GM12878 (cell line): ENCODE measurements at regions not wholly inside any gene's neighbourhood (a gene's known extent, or its start where the extent isn't known, plus 50 kb on each side); places are given as distances from the start of the nearest gene placed in this dataset.

Experiments
- ATAC-seq: fragments of 200-7000 bp; cut with Tn5 transposase; 3 replicates; pipeline ENCODE4 v1.9.1; 2020; ENCODE audit warnings: mild to moderate bottlenecking, moderate library complexity
- BruUV-seq: library from RNA; stranded (reverse); fragments of 400-500 nt; replicated peaks from 2 replicates; lab custom pipeline; 2021; lab: Mats Ljungman, UMichigan
- CTCF ChIA-PET: fragments of 300-600 bp; sonication (Branson Sonifier 250); formaldehyde crosslinking; extraction: SDS; loops from one replicate; lab custom pipeline; 2021; ENCODE audit warnings: inconsistent platforms; lab: Yijun Ruan, JAX
- POLR2A ChIA-PET: fragments of 350-600 bp; formaldehyde crosslinking; extraction: SDS; loops from one replicate; lab custom pipeline; 2021; ENCODE audit warnings: inconsistent platforms; lab: Charles Lee
- RAD21 ChIA-PET: fragments of 300-600 bp; sonication (Branson Sonifier 250); formaldehyde crosslinking; loops from one replicate; lab custom pipeline; 2023; ENCODE audit warnings: antibody characterized with exemption; ENCODE audit not compliant: unreplicated experiment; lab: Charles Lee
- SMC1A ChIA-PET: fragments of 300-600 bp; sonication (Branson Sonifier 250); formaldehyde crosslinking; loops from one replicate; lab custom pipeline; 2023; ENCODE audit not compliant: unreplicated experiment, uncharacterized antibody; lab: Charles Lee
- DNase-seq: peaks from one replicate; pipeline ENCODE4 v3.0.0-alpha.2; 2011; ENCODE audit warnings: low read depth, low spot score
- FAIRE-seq: peaks from 3 replicates; lab custom pipeline; 2011; peaks lifted over from hg19 to GRCh38; lab: Jason Lieb, UNC
- H2AFZ ChIP-seq: 2 replicates; pipeline ENCODE4 v1.6.0; 2011; ENCODE audit warnings: low read depth, low read length, control low read depth; ENCODE audit not compliant: control insufficient read depth
- H3K27ac ChIP-seq: 2 replicates; pipeline ENCODE4 v1.5.1; 2011; ENCODE audit warnings: control low read depth; ENCODE audit not compliant: control insufficient read depth, insufficient read depth
- H3K27me3 ChIP-seq, 2 experiments: replicated peaks in 1 of 2; 2 replicates each; pipeline versions ENCODE4 v1.6.0 to v1.6.1; 2011; ENCODE audit warnings: low read length in 1 of 2; ENCODE audit not compliant: control insufficient read depth in 2 of 2, insufficient read depth in 2 of 2
- H3K36me3 ChIP-seq, 2 experiments: 2 replicates each; pipeline ENCODE4 v1.5.1; 2011; ENCODE audit warnings: low read length in 1 of 2; ENCODE audit not compliant: control insufficient read depth in 2 of 2, insufficient read depth in 2 of 2
- H3K4me1 ChIP-seq: 2 replicates; pipeline ENCODE4 v1.6.1; 2011; ENCODE audit warnings: mild to moderate bottlenecking, low read length, moderate library complexity, mixed read lengths; ENCODE audit not compliant: control insufficient read depth, insufficient read depth
- H3K4me2 ChIP-seq: 2 replicates; pipeline ENCODE4 v1.6.0; 2011; ENCODE audit warnings: control low read depth; ENCODE audit not compliant: control insufficient read depth, insufficient read depth
- H3K4me3 ChIP-seq: fragments of 200-600 bp; sonication (generic); 2 replicates; pipeline ENCODE4 v1.5.1; 2016
- H3K79me2 ChIP-seq: 2 replicates; pipeline ENCODE4 v1.6.0; 2011; ENCODE audit warnings: low read length; ENCODE audit not compliant: control insufficient read depth, insufficient read depth
- H3K9ac ChIP-seq: 2 replicates; pipeline ENCODE4 v1.8.0; 2011; ENCODE audit warnings: low read length, control low read depth, mixed read lengths; ENCODE audit not compliant: control insufficient read depth, insufficient read depth
- H3K9me3 ChIP-seq: replicated peaks from 3 replicates; pipeline ENCODE4 v1.5.1; 2011; ENCODE audit warnings: mild to moderate bottlenecking, low read length; ENCODE audit not compliant: control insufficient read depth, insufficient read depth
- H4K20me1 ChIP-seq: 2 replicates; pipeline ENCODE4 v1.6.0; 2011; ENCODE audit not compliant: control insufficient read depth, insufficient read depth
- BRCA1 ChIP-seq: IDR thresholded peaks from 2 replicates; pipeline ENCODE4 v1.6.1; 2011; ENCODE audit warnings: low read depth, low read length, improper control_type of control experiment
- CBX3 ChIP-seq: fragments of 200-600 bp; sonication (generic); IDR thresholded peaks from 2 replicates; pipeline ENCODE4 v1.6.1; 2016; ENCODE audit warnings: low read depth, borderline replicate concordance
- CHD1 ChIP-seq: IDR thresholded peaks from 2 replicates; pipeline ENCODE4 v1.6.1; 2012; ENCODE audit warnings: low read depth, low read length, improper control_type of control experiment
- CHD2 ChIP-seq: IDR thresholded peaks from 2 replicates; pipeline ENCODE4 v1.6.1; 2011; ENCODE audit warnings: low read depth, low read length, improper control_type of control experiment, borderline replicate concordance
- HDAC6 ChIP-seq: fragments of 200-600 bp; sonication (generic); IDR thresholded peaks from one replicate; pipeline ENCODE4 v1.8.0; 2017; ENCODE audit warnings: antibody characterized with exemption; ENCODE audit not compliant: unreplicated experiment
- HDGF ChIP-seq: fragments of 450-650 bp; IDR thresholded peaks from 2 replicates; pipeline ENCODE4 v1.6.1; 2016; ENCODE audit warnings: antibody characterized with exemption
- IKZF1 ChIP-seq: fragments of 450-650 bp; conservative IDR thresholded peaks from 2 replicates; pipeline ENCODE4 v1.6.1; 2017; ENCODE audit warnings: antibody characterized with exemption, mild to moderate bottlenecking
- POU2F2 ChIP-seq: IDR thresholded peaks from 3 replicates; pipeline ENCODE4 v1.6.1; 2011; ENCODE audit warnings: low read depth, mild to moderate bottlenecking, low read length, borderline replicate concordance
- RBBP5 ChIP-seq: fragments of 200-600 bp; sonication (generic); conservative IDR thresholded peaks from 2 replicates; pipeline ENCODE4 v1.6.1; 2016
- RELA ChIP-seq: fragments of 450-650 bp; IDR thresholded peaks from 2 replicates; pipeline ENCODE4 v1.8.0; 2014; ENCODE audit warnings: borderline replicate concordance; ENCODE audit not compliant: partially characterized antibody
- ZBTB4 ChIP-seq: fragments of 450-650 bp; formaldehyde crosslinking; IDR thresholded peaks from 2 replicates; pipeline ENCODE4 v1.4.0; 2022; ENCODE audit warnings: mild to moderate bottlenecking, moderate library complexity
- ZNF622 ChIP-seq: fragments of 450-650 bp; IDR thresholded peaks from 2 replicates; pipeline ENCODE4 v1.6.1; 2017; ENCODE audit warnings: mild to moderate bottlenecking, inconsistent platforms
- WGBS: methylation state at CpG from one replicate; pipeline ENCODE4 v1.1.6; 2016; ENCODE audit warnings: low lambda C conversion rate; ENCODE audit not compliant: insufficient replicate concordance, insufficient coverage; ENCODE audit errors: missing lambda C conversion rate; 5-methylcytosine and 5-hydroxymethylcytosine counted together
- in situ Hi-C: fragments of 300-500 bp; cut with MboI; formaldehyde crosslinking; loops from 9 replicates; pipeline ENCODE4 v1.14.3; 2018; ENCODE audit warnings: mixed read lengths
- intact Hi-C: fragments of 100-400 bp; cut with micrococcal nuclease; formaldehyde crosslinking; loops from one replicate; pipeline ENCODE4 v1.14.2; 2022; ENCODE audit not compliant: unreplicated experiment
- TF ChIP-seq, protein P1 (sequence below): IDR thresholded peaks from 2 replicates; pipeline ENCODE4 v1.6.1; 2012; ENCODE audit warnings: low read depth, low read length, improper control_type of control experiment
- TF ChIP-seq, protein P2 (sequence below): fragments of 450-650 bp; IDR thresholded peaks from 2 replicates; pipeline ENCODE4 v1.6.1; 2017; ENCODE audit warnings: low read depth, mild to moderate bottlenecking, moderate library complexity
- TF ChIP-seq, protein P3 (sequence below): IDR thresholded peaks from 2 replicates; pipeline ENCODE4 v1.6.1; 2012; ENCODE audit warnings: low read depth, low read length, improper control_type of control experiment
- TF ChIP-seq, protein P4 (sequence below): fragments of 450-650 bp; IDR thresholded peaks from 2 replicates; pipeline ENCODE4 v1.6.1; 2014; ENCODE audit warnings: mild to moderate bottlenecking

- TF ChIP-seq ZBTB4 (CRISPR knock-in tag) = no peak
- TF ChIP-seq, protein P1, sequence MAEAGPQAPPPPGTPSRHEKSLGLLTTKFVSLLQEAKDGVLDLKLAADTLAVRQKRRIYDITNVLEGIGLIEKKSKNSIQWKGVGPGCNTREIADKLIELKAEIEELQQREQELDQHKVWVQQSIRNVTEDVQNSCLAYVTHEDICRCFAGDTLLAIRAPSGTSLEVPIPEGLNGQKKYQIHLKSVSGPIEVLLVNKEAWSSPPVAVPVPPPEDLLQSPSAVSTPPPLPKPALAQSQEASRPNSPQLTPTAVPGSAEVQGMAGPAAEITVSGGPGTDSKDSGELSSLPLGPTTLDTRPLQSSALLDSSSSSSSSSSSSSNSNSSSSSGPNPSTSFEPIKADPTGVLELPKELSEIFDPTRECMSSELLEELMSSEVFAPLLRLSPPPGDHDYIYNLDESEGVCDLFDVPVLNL = no peak
- TF ChIP-seq RBBP5 = no peak
- TF ChIP-seq IKZF1 = no peak
- TF ChIP-seq CBX3 = no peak
- TF ChIP-seq ZNF622 = no peak
- TF ChIP-seq RELA = no peak
Observed at GRCh38 chr6:12523726-12524125, 192.8 kb upstream of the PHACTR1 start (continued).

GRCh38 chr6:12525276-12525675, 191.3 kb upstream of the PHACTR1 start:
- DNase-seq (no peak), ATAC-seq (no peak), FAIRE-seq (no peak)
- WGBS = 12% methylated on average over 3 of the region's 3 CpGs
- no peaks in the 10 kb centered on the region for H3K27me3 ChIP-seq
- in situ Hi-C loops = no loop called here
- H3K4me3 ChIP-seq = no peak overlapping the region
- no peak overlapping the region for H2AFZ ChIP-seq
- ChIA-PET RAD21 (no interaction called here), SMC1A (no interaction called here), CTCF (no interaction called here), POLR2A (no interaction called here)
- H3K9me3 ChIP-seq = peaks cover 4% of the 10 kb centered on the region; the same call in 1 of the 3 replicates
- H3K9ac ChIP-seq = no peak overlapping the region
- H3K27ac ChIP-seq = no peak overlapping the region
- H3K79me2 ChIP-seq = no peaks in the 10 kb centered on the region
- no peak overlapping the region for H3K4me2 ChIP-seq
- H3K4me1 ChIP-seq = no peaks in the 10 kb centered on the region
- H3K36me3 ChIP-seq = no peaks in the 10 kb centered on the region
- H4K20me1 ChIP-seq = no peaks in the 10 kb centered on the region
- intact Hi-C loops = no loop called here
- BruUV-seq = no TSS peak
- TF ChIP-seq POU2F2 (no peak), CHD2 (no peak), HDGF (no peak), CHD1 (no peak), HDAC6 (no peak), BRCA1 (no peak), IKZF1 (no peak)
- TF ChIP-seq, protein P2, sequence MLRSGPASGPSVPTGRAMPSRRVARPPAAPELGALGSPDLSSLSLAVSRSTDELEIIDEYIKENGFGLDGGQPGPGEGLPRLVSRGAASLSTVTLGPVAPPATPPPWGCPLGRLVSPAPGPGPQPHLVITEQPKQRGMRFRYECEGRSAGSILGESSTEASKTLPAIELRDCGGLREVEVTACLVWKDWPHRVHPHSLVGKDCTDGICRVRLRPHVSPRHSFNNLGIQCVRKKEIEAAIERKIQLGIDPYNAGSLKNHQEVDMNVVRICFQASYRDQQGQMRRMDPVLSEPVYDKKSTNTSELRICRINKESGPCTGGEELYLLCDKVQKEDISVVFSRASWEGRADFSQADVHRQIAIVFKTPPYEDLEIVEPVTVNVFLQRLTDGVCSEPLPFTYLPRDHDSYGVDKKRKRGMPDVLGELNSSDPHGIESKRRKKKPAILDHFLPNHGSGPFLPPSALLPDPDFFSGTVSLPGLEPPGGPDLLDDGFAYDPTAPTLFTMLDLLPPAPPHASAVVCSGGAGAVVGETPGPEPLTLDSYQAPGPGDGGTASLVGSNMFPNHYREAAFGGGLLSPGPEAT = no peak
- TF ChIP-seq, protein P3, sequence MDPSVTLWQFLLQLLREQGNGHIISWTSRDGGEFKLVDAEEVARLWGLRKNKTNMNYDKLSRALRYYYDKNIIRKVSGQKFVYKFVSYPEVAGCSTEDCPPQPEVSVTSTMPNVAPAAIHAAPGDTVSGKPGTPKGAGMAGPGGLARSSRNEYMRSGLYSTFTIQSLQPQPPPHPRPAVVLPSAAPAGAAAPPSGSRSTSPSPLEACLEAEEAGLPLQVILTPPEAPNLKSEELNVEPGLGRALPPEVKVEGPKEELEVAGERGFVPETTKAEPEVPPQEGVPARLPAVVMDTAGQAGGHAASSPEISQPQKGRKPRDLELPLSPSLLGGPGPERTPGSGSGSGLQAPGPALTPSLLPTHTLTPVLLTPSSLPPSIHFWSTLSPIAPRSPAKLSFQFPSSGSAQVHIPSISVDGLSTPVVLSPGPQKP = no peak
- TF ChIP-seq, protein P4, sequence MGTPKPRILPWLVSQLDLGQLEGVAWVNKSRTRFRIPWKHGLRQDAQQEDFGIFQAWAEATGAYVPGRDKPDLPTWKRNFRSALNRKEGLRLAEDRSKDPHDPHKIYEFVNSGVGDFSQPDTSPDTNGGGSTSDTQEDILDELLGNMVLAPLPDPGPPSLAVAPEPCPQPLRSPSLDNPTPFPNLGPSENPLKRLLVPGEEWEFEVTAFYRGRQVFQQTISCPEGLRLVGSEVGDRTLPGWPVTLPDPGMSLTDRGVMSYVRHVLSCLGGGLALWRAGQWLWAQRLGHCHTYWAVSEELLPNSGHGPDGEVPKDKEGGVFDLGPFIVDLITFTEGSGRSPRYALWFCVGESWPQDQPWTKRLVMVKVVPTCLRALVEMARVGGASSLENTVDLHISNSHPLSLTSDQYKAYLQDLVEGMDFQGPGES = no peak
